PC-3 (cell line): ENCODE measurements at regions not wholly inside any gene's neighbourhood (a gene's known extent, or its start where the extent isn't known, plus 50 kb on each side); places are given as distances from the start of the nearest gene placed in this dataset.
"Not testable (repeated sequence)": the region's sequence is repeated elsewhere in the genome, so short reads cannot be mapped to it uniquely, and the experiment has no call there.

ENCODE experiments used
- ATAC-seq: fragments of 200-7000 bp; cut with Tn5 transposase; 2 replicates; pipeline ENCODE4 v1.9.1; 2020; ENCODE audit warnings: mild to moderate bottlenecking, moderate library complexity
- BruUV-seq: library from RNA; stranded (reverse); fragments of 400-500 nt; replicated peaks from 2 replicates; lab custom pipeline; 2021; lab: Mats Ljungman, UMichigan
- CTCF ChIA-PET: fragments of 300-600 bp; sonication (Branson Sonifier 250); formaldehyde crosslinking; loops from one replicate; lab custom pipeline; 2022; ENCODE audit warnings: antibody characterized with exemption; lab: Charles Lee
- POLR2A ChIA-PET: fragments of 300-600 bp; sonication (Branson Sonifier 250); formaldehyde crosslinking; loops from one replicate; lab custom pipeline; 2022; ENCODE audit warnings: antibody characterized with exemption; ENCODE audit not compliant: unreplicated experiment; lab: Charles Lee
- DNase-seq: peaks from one replicate; pipeline ENCODE4 v3.0.0-alpha.2; 2015
- H2AFZ ChIP-seq: fragments of 300-600 bp; sonication (generic); 2 replicates; pipeline ENCODE4 v1.6.0; 2016; ENCODE audit warnings: antibody characterized with exemption, low read length
- H3F3A ChIP-seq: fragments of 300-600 bp; sonication (generic); one replicate; pipeline ENCODE4 v1.6.0; 2017; ENCODE audit warnings: antibody characterized with exemption, low read length, control low read depth, mild to moderate bottlenecking; ENCODE audit not compliant: unreplicated experiment
- H3K27ac ChIP-seq: fragments of 300-600 bp; sonication (generic); 2 replicates; pipeline ENCODE4 v1.5.1; 2016; ENCODE audit warnings: mild to moderate bottlenecking, low read length
- H3K27me3 ChIP-seq: fragments of 300-600 bp; sonication (generic); 2 replicates; pipeline ENCODE4 v1.6.1; 2016; ENCODE audit warnings: low read length, mixed read lengths
- H3K36me3 ChIP-seq: fragments of 300-600 bp; sonication (generic); 2 replicates; pipeline ENCODE4 v1.6.1; 2016; ENCODE audit warnings: low read depth, mixed run types, low read length, mixed read lengths
- H3K4me1 ChIP-seq: fragments of 300-600 bp; sonication (generic); 2 replicates; pipeline ENCODE4 v1.5.1; 2016; ENCODE audit warnings: low read length; ENCODE audit not compliant: insufficient read depth
- H3K4me2 ChIP-seq: fragments of 300-600 bp; sonication (generic); 2 replicates; pipeline ENCODE4 v1.6.0; 2016; ENCODE audit warnings: low read length
- H3K4me3 ChIP-seq: fragments of 300-600 bp; sonication (generic); 2 replicates; pipeline ENCODE4 v1.5.1; 2016; ENCODE audit warnings: mild to moderate bottlenecking, low read length, mixed read lengths
- H3K79me2 ChIP-seq: fragments of 300-600 bp; sonication (generic); 2 replicates; pipeline ENCODE4 v1.6.1; 2017; ENCODE audit warnings: low read length, mixed read lengths
- H3K9ac ChIP-seq: fragments of 300-600 bp; sonication (generic); 2 replicates; pipeline ENCODE4 v1.6.0; 2016; ENCODE audit warnings: mild to moderate bottlenecking, low read length
- H3K9me2 ChIP-seq: fragments of 300-600 bp; sonication (generic); replicated peaks from 2 replicates; pipeline ENCODE4 v1.6.1; 2016; ENCODE audit warnings: mixed run types, low read length, mixed read lengths
- H3K9me3 ChIP-seq: fragments of 300-600 bp; sonication (generic); 2 replicates; pipeline ENCODE4 v1.6.1; 2016; ENCODE audit warnings: low read length, mixed read lengths
- H4K20me1 ChIP-seq: fragments of 300-600 bp; sonication (generic); 2 replicates; pipeline ENCODE4 v1.6.1; 2016; ENCODE audit warnings: low read length, mixed read lengths
- intact Hi-C: fragments of 100-400 bp; cut with micrococcal nuclease; formaldehyde crosslinking; loops from 2 replicates; pipeline ENCODE4 v1.9.0; 2023

DNA sequence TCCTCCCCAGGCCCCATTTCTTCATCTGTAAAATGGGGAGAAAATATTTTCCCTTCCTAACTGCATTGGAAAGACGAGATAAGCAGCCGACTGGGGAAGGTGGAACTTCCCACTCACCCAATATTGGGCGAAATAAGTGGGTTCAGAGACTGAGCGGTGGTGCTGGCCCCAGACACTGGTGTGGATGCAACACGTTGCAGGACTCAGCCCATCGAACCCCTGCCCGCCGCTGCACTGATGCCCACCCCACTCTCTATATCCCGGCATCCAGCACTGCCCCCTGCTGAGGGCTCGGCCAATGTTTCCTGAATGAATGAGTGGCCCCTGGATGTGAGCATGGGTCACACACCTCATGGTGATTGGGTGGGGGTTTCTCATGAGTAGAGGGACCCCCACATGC, 194.4 kb upstream of the ZNG1E start:
- H2AFZ ChIP-seq, H3K9ac ChIP-seq, H3K36me3 ChIP-seq, H3K27ac ChIP-seq, H3K79me2 ChIP-seq, H3K9me3 ChIP-seq, H3K4me3 ChIP-seq, CTCF ChIA-PET, H4K20me1 ChIP-seq, BruUV-seq, POLR2A ChIA-PET, DNase-seq, intact Hi-C loops, H3K27me3 ChIP-seq, H3F3A ChIP-seq, ATAC-seq, H3K4me1 ChIP-seq, H3K4me2 ChIP-seq, H3K9me2 ChIP-seq: not testable (repeated sequence)

DNA sequence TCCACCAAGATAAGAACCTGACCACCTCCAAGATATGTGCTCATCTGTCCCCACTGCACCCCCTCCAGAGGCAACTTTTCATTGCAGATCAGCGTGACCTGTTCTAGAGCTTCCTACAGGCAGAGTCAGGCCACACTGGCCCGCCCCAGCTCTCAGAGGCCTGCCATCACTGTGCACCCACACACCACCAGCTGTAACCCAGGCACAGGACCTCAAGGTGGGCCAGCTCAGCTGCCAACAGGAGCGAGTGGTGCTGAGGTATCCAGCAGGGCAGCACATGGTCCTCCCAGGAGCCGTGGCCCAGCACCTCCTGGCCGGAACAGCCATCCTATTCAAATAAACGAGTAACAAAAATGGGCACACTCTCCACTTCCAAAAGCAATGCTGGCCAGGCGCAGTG, 189.9 kb upstream of the FOXD4L5 start:
- H3K9me3 ChIP-seq, ATAC-seq, intact Hi-C loops, POLR2A ChIA-PET, H3K4me1 ChIP-seq, BruUV-seq, H4K20me1 ChIP-seq, H3K79me2 ChIP-seq, H3F3A ChIP-seq, H3K4me2 ChIP-seq, H3K9ac ChIP-seq, DNase-seq, H3K27me3 ChIP-seq, H3K9me2 ChIP-seq, H2AFZ ChIP-seq, H3K27ac ChIP-seq, H3K4me3 ChIP-seq, H3K36me3 ChIP-seq, CTCF ChIA-PET: not testable (repeated sequence)

DNA sequence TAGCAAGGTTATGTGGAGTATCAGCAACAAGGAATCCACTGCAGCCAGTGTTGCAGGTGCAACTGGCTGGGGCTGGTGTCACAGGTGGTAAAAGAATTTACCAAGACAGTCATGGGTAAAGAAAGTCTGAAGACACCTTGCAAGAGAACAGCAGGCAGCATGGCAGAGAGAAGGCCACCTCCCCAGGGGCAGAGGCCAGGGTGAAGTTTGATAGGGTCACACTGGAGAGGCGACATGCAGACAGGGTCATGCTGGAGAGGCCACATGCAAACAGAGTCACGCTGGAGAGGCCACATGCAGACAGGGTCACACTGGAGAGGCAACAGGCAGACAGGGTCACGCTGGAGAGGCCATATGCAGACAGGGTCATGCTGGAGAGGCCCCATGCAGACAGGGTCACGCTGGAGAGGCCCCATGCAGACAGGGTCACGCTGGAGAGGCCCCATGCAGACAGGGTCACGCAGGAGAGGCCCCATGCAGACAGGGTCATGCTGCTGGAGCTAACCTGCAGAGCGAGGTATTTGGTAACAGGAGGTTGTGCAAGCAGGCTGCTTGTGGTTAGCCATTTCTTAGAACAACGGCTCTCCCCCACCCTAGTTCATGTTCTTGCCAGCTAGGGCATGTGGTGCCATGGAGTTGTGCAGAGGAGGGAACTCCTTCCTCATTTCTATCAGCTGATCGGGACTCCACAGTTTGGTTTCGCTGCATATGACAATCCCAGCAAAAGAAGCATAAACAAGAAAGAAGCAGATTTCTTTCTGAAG, 188.2 kb upstream of the FOXD4L5 start:
- DNase-seq, H3K4me3 ChIP-seq, H4K20me1 ChIP-seq, H3K9me3 ChIP-seq, H3K9ac ChIP-seq, H2AFZ ChIP-seq, H3K27ac ChIP-seq, H3K36me3 ChIP-seq, H3K9me2 ChIP-seq, H3K79me2 ChIP-seq, H3F3A ChIP-seq, POLR2A ChIA-PET, H3K4me1 ChIP-seq, intact Hi-C loops, H3K27me3 ChIP-seq, CTCF ChIA-PET, H3K4me2 ChIP-seq, ATAC-seq, BruUV-seq: not testable (repeated sequence)

DNA sequence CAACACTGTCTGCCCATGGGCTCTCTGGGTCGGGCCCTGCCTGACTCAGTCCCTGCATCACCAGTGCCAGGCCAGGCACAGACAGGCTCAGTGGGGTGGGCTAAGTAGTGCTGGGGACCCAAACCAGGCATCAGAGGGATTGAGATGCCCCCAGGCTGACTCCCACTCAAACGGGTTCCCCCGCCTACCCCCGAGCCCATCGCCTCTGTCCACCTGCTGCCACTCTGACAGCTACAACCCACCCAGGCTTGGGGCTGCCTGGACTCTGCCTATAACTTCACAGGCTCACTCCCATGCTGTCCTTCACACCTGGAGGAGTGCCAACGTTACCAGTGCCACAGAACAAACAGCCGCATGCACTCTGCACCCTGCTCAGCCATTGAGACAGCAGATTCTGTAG, 186.1 kb upstream of the FOXD4L5 start:
- POLR2A ChIA-PET = not testable (repeated sequence)

DNA sequence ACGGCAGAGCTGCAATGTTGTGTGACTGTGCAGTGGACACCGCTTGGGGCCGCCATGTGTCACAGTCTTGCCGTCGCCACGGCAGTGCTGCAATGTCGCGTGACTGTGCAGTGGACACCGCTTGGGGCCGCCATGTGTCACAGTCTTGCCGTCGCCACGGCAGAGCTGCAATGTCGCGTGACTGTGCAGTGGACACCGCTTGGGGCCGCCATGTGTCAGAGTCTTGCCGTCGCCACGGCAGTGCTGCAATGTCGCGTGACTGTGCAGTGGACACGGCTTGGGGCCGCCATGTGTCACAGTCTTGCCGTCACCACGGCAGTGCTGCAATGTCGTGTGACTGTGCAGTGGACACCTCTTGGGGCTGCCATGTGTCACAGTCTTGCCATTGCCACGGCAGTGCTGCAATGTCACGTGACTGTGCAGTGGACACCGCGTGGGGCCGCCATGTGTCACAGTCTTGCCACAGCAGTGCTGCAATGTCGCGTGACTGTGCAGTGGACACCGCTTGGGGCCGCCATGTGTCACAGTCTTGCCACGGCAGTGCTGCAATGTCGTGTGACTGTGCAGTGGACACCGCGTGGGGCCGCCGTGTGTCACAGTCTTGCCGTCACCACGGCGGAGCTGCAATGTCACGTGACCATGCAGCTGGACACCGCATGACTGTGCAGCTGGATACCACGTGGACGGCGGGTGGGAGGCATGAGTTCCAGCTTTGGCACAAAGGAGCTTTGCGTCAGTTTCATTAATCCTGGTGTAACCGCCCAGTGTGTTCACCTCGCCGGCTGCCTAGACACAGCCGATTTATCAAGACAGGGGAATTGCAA, 182.1 kb upstream of the FOXD4L5 start:
- H3K4me3 ChIP-seq, ATAC-seq, H2AFZ ChIP-seq, H3F3A ChIP-seq, H3K9me2 ChIP-seq, H3K9me3 ChIP-seq, DNase-seq, POLR2A ChIA-PET, H3K4me1 ChIP-seq, CTCF ChIA-PET, H3K9ac ChIP-seq, H3K4me2 ChIP-seq, H3K79me2 ChIP-seq, H3K27ac ChIP-seq, H3K36me3 ChIP-seq, H3K27me3 ChIP-seq, BruUV-seq, H4K20me1 ChIP-seq, intact Hi-C loops: not testable (repeated sequence)

More for the DNA sequence above, 186.1 kb upstream of the FOXD4L5 start:
- BruUV-seq, H3F3A ChIP-seq, H4K20me1 ChIP-seq, H3K4me3 ChIP-seq, H2AFZ ChIP-seq, H3K27ac ChIP-seq, H3K4me1 ChIP-seq, intact Hi-C loops, H3K79me2 ChIP-seq, DNase-seq, H3K9ac ChIP-seq, CTCF ChIA-PET, H3K4me2 ChIP-seq, H3K9me2 ChIP-seq, H3K9me3 ChIP-seq, H3K27me3 ChIP-seq, ATAC-seq, H3K36me3 ChIP-seq: not testable (repeated sequence)

DNA sequence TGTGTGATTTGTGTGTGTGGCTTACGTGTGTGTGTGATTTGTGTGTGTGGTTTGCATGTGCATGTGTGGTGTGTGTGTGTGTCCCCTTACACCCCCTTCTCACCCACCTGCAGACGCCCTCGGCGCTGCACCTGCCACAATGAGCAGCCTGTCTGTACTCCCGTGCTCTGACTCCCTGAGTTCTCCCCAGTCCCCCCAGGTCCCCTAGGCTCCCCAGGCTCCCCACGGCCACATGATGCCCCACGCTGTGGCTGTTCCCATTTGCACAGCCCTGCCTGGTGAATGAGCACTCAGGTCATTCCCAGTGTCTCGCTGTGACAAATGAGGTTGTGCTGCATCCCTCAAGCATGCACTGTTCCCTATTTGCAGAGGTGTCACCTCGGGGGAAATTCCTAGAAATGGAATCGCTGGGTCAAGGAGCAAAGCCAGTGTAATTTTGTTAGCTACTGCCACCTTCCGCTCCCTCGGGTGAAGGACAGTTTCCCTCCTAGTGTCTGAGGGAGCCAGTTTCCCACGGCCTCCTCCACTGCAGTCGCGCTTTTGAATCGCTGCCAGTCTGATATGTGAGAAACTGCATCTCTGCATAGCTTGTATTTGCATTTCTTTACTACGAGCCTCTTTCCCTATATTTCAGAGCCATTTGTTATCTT, 180.4 kb upstream of the FOXD4L5 start:
- H3K79me2 ChIP-seq, H2AFZ ChIP-seq, ATAC-seq, H3K4me1 ChIP-seq, DNase-seq, H3F3A ChIP-seq, H4K20me1 ChIP-seq, H3K27me3 ChIP-seq, CTCF ChIA-PET, H3K9me2 ChIP-seq, H3K9me3 ChIP-seq, POLR2A ChIA-PET, H3K4me2 ChIP-seq, BruUV-seq, H3K36me3 ChIP-seq, H3K27ac ChIP-seq, H3K4me3 ChIP-seq, H3K9ac ChIP-seq, intact Hi-C loops: not testable (repeated sequence)
